HCT116 (cell line): ENCODE measurements at regions not wholly inside any gene's neighbourhood (a gene's known extent, or its start where the extent isn't known, plus 50 kb on each side); places are given as distances from the start of the nearest gene placed in this dataset.

ENCODE experiments used
- ATAC-seq: fragments of 200-7000 bp; cut with Tn5 transposase; 2 replicates; pipeline ENCODE4 v1.9.1; 2020; ENCODE audit warnings: mild to moderate bottlenecking, moderate library complexity
- BruUV-seq: library from RNA; stranded (reverse); fragments of 400-500 nt; replicated peaks from 2 replicates; lab custom pipeline; 2021; lab: Mats Ljungman, UMichigan
- CTCF ChIA-PET: fragments of 300-600 bp; sonication (Branson Sonifier 250); formaldehyde crosslinking; loops from one replicate; lab custom pipeline; 2021; ENCODE audit warnings: antibody characterized with exemption; lab: Charles Lee
- POLR2A ChIA-PET: fragments of 300-600, 350-600 bp; sonication (Branson Sonifier 250); formaldehyde crosslinking; loops from one replicate; lab custom pipeline; 2021; ENCODE audit warnings: antibody characterized with exemption; lab: Charles Lee
- RAD21 ChIA-PET, 2 experiments: fragments of 300-600 bp; sonication (Branson Sonifier 250); formaldehyde crosslinking; loops; one replicate each; lab custom pipeline; 2023; ENCODE audit warnings: low total read pairs in 2 of 2; ENCODE audit not compliant: uncharacterized antibody in 2 of 2, unreplicated experiment in 2 of 2, low non-redundant PET in 1 of 2; lab: Charles Lee
- DNase-seq: peaks from one replicate; pipeline ENCODE4 v3.0.0-alpha.2; 2010; ENCODE audit warnings: low read depth, low spot score
- H2AFZ ChIP-seq: fragments of 200-600 bp; shearing (Covaris generic), sonication (generic); 2 replicates; pipeline ENCODE4 v1.6.1; 2017; ENCODE audit warnings: low read depth, mixed run types, mixed read lengths, antibody characterized with exemption, low read length; ENCODE audit not compliant: poor library complexity, severe bottlenecking
- H3K27ac ChIP-seq: 2 replicates; pipeline ENCODE4 v1.5.1; 2012; ENCODE audit warnings: low read depth, low read length
- H3K27me3 ChIP-seq: fragments of 200-600 bp; sonication (generic); 2 replicates; pipeline ENCODE4 v1.6.1; 2016; ENCODE audit warnings: mixed run types, low read length, mixed read lengths; ENCODE audit not compliant: insufficient read depth
- H3K36me3 ChIP-seq, 2 experiments: fragments of 200-500 bp in 1 of 2; fragments of 200-600 bp in 1 of 2; sonication (Bioruptor generic) in 1 of 2; sonication (generic) in 1 of 2; 2 replicates each; pipeline versions ENCODE4 v1.5.1 to v1.6.1; 2014 to 2016; ENCODE audit warnings: low read length in 2 of 2, inconsistent platforms in 1 of 2, mixed read lengths in 1 of 2, mixed run types in 1 of 2; ENCODE audit not compliant: insufficient read depth in 2 of 2, control insufficient read depth in 1 of 2
- H3K4me1 ChIP-seq, 2 experiments: fragments of 200-600 bp in 1 of 2; sonication (generic) in 1 of 2; 2 replicates each; pipeline versions ENCODE4 v1.5.1 to v1.6.1; 2012 to 2017; ENCODE audit warnings: low read length in 2 of 2, inconsistent platforms in 1 of 2, mild to moderate bottlenecking in 1 of 2, mixed read lengths in 1 of 2, mixed run types in 1 of 2, moderate library complexity in 1 of 2; ENCODE audit not compliant: insufficient read depth in 2 of 2, control insufficient read depth in 1 of 2
- H3K4me2 ChIP-seq: fragments of 200-600 bp; sonication (generic); 2 replicates; pipeline ENCODE4 v1.6.1; 2017; ENCODE audit warnings: mixed run types, low read length, mixed read lengths
- H3K4me3 ChIP-seq, 2 experiments: fragments of 200-600 bp in 1 of 2; sonication (generic) in 1 of 2; replicated peaks in 1 of 2; 2 replicates each; pipeline ENCODE4 v1.5.1; 2011 to 2016; ENCODE audit warnings: low read length in 2 of 2, control low read depth in 1 of 2, low read depth in 1 of 2, mild to moderate bottlenecking in 1 of 2, mixed read lengths in 1 of 2, mixed run types in 1 of 2
- H3K79me2 ChIP-seq: fragments of 200-600 bp; sonication (generic); 2 replicates; pipeline ENCODE4 v1.6.1; 2017; ENCODE audit warnings: mild to moderate bottlenecking, mixed run types, low read length, moderate library complexity, mixed read lengths; ENCODE audit not compliant: insufficient read depth
- H3K9ac ChIP-seq: fragments of 200-600 bp; sonication (generic); 2 replicates; pipeline ENCODE4 v1.6.1; 2016; ENCODE audit warnings: low read length, mixed read lengths
- H3K9me2 ChIP-seq: fragments of 200-600 bp; sonication (generic), shearing (Covaris generic); 2 replicates; pipeline ENCODE4 v1.6.1; 2017; ENCODE audit warnings: mixed run types, mild to moderate bottlenecking, moderate library complexity; ENCODE audit not compliant: insufficient read depth
- H3K9me3 ChIP-seq, 2 experiments: fragments of 200-500 bp in 1 of 2; fragments of 200-600 bp in 1 of 2; sonication (Bioruptor generic) in 1 of 2; sonication (generic) in 1 of 2; 2 replicates each; pipeline ENCODE4 v1.6.1; 2014 to 2017; ENCODE audit warnings: low read length in 2 of 2, mixed read lengths in 2 of 2, inconsistent platforms in 1 of 2, low read depth in 1 of 2, mild to moderate bottlenecking in 1 of 2, mixed run types in 1 of 2, moderate library complexity in 1 of 2; ENCODE audit not compliant: control insufficient read depth in 1 of 2, insufficient read depth in 1 of 2
- H4K20me1 ChIP-seq: fragments of 200-600 bp; sonication (generic), shearing (Covaris generic); 2 replicates; pipeline ENCODE4 v1.6.1; 2017; ENCODE audit warnings: mixed run types, mild to moderate bottlenecking, moderate library complexity; ENCODE audit not compliant: insufficient read depth
- CEBPB ChIP-seq: IDR thresholded peaks from 2 replicates; pipeline ENCODE4 v1.6.1; 2012; ENCODE audit warnings: low read depth
- CTCF ChIP-seq, 3 experiments: fragments of 200-600 bp in 1 of 3; sonication (generic) in 1 of 3; IDR thresholded peaks in 2 of 3; conservative IDR thresholded peaks in 1 of 3; 2 replicates each; pipeline ENCODE4 v1.5.1; 2012 to 2017; ENCODE audit warnings: low read depth in 2 of 3, low read length in 2 of 3, antibody characterized with exemption in 1 of 3, borderline replicate concordance in 1 of 3, control low read depth in 1 of 3, mild to moderate bottlenecking in 1 of 3, mixed read lengths in 1 of 3, mixed run types in 1 of 3, moderate library complexity in 1 of 3; ENCODE audit not compliant: insufficient read depth in 1 of 3
- EGR1 ChIP-seq: IDR thresholded peaks from 2 replicates; pipeline ENCODE4 v1.6.1; 2012; ENCODE audit warnings: low read depth
- JUND ChIP-seq: IDR thresholded peaks from 2 replicates; pipeline ENCODE4 v1.6.1; 2012
- SP1 ChIP-seq: IDR thresholded peaks from 2 replicates; pipeline ENCODE4 v1.6.1; 2012; ENCODE audit warnings: low read depth
- SRF ChIP-seq: IDR thresholded peaks from 2 replicates; pipeline ENCODE4 v1.6.1; 2012; ENCODE audit warnings: low read depth
- TCF7L2 ChIP-seq: IDR thresholded peaks from 2 replicates; pipeline ENCODE4 v1.7.0; 2011; ENCODE audit warnings: borderline replicate concordance, inconsistent platforms; ENCODE audit not compliant: insufficient read depth, insufficient read length; ENCODE audit errors: extremely low read depth
- YY1 ChIP-seq: IDR thresholded peaks from 2 replicates; pipeline ENCODE4 v1.6.1; 2011; ENCODE audit warnings: low read length, low read depth, moderate library complexity, mild to moderate bottlenecking; ENCODE audit not compliant: insufficient replicate concordance; ENCODE audit errors: extremely low read depth
- intact Hi-C: fragments of 100-400 bp; cut with micrococcal nuclease; formaldehyde crosslinking; loops from 2 replicates; pipeline ENCODE4 v1.10.0; 2022

GRCh38 chr10:55873485-55873884, 487.6 kb downstream of the ZWINT start (continued):
- no peak for TF ChIP-seq CTCF (IDR thresholded peaks at IDR 0.05 in 2 of 3, conservative IDR thresholded peaks at IDR 0.05 in 1 of 3; ENCODE audit: borderline replicate concordance in 1 of 3, insufficient read depth in 1 of 3, low read depth in 2 of 3, low read length in 2 of 3)

GRCh38 chr10:55870186-55870585, 490.9 kb downstream of the ZWINT start:
- ATAC-seq (no peak), DNase-seq (no peak)
- no peak for TF ChIP-seq SRF
- TF ChIP-seq CEBPB, result no peak
- no peak for TF ChIP-seq JUND
- no peak for TF ChIP-seq YY1
- no peak for TF ChIP-seq TCF7L2
- TF ChIP-seq SP1, result no peak
- no peak for TF ChIP-seq EGR1
- no peaks in the 10 kb centered on the region for H3K27me3 ChIP-seq
- no peak overlapping the region for H3K27ac ChIP-seq
- H3K4me2 ChIP-seq, result no peak overlapping the region
- H3K4me3 ChIP-seq, result no peak overlapping the region
- peaks cover 11 to 13% of the 10 kb centered on the region in 2 experiments; a peak in 2 of 4 replicates for H3K9me3 ChIP-seq
- ChIA-PET RAD21 (no interaction called here), CTCF (no interaction called here), POLR2A (no interaction called here)
- intact Hi-C loops, result no loop called here
- H3K36me3 ChIP-seq, result no peaks in the 10 kb centered on the region
- H3K4me1 ChIP-seq, result no peaks in the 10 kb centered on the region
- H3K9me2 ChIP-seq, result no peaks in the 10 kb centered on the region
- no peak overlapping the region for H3K9ac ChIP-seq
- H3K79me2 ChIP-seq, result no peaks in the 10 kb centered on the region
- BruUV-seq, result no TSS peak
- H2AFZ ChIP-seq, result no peak overlapping the region
- H4K20me1 ChIP-seq, result no peaks in the 10 kb centered on the region; the same call in 1 of the 2 replicates
